H9 (cell line): ENCODE measurements at regions not wholly inside any gene's neighbourhood (a gene's known extent, or its start where the extent isn't known, plus 50 kb on each side); places are given as distances from the start of the nearest gene placed in this dataset.

Experiments used
- DNase-seq: peaks from one replicate; pipeline ENCODE4 v3.0.0-alpha.2; 2017
- H2AFZ ChIP-seq: one replicate; pipeline ENCODE4 v1.6.1; 2013; ENCODE audit warnings: mild to moderate bottlenecking, low read length, control low read depth, moderate library complexity
- H2AK5ac ChIP-seq: 2 replicates; pipeline ENCODE4 v1.6.1; 2013; ENCODE audit warnings: low read length, control low read depth, mixed read lengths; ENCODE audit not compliant: insufficient read length
- H2BK120ac ChIP-seq: one replicate; pipeline ENCODE4 v1.6.1; 2013; ENCODE audit warnings: low read depth, mild to moderate bottlenecking, low read length, control low read depth, inconsistent platforms; ENCODE audit not compliant: poor library complexity, severe bottlenecking
- H2BK12ac ChIP-seq: 2 replicates; pipeline ENCODE4 v1.6.1; 2013; ENCODE audit warnings: low read length, control low read depth, mixed read lengths, low read depth; ENCODE audit not compliant: insufficient read length
- H2BK15ac ChIP-seq: 2 replicates; pipeline ENCODE4 v1.6.1; 2013; ENCODE audit warnings: low read depth, low read length, control low read depth
- H2BK20ac ChIP-seq: one replicate; pipeline ENCODE4 v1.6.1; 2013; ENCODE audit warnings: low read depth, mild to moderate bottlenecking, low read length, control low read depth, inconsistent platforms; ENCODE audit not compliant: poor library complexity, severe bottlenecking
- H2BK5ac ChIP-seq: 2 replicates; pipeline ENCODE4 v1.6.1; 2013; ENCODE audit warnings: low read length, control low read depth, mixed read lengths; ENCODE audit not compliant: insufficient read length
- H3K14ac ChIP-seq: 2 replicates; pipeline ENCODE4 v1.6.1; 2013; ENCODE audit warnings: low read length, control low read depth; ENCODE audit not compliant: insufficient read depth
- H3K18ac ChIP-seq: 2 replicates; pipeline ENCODE4 v1.6.1; 2013; ENCODE audit warnings: low read depth, mild to moderate bottlenecking, mixed read lengths, low read length, control low read depth; ENCODE audit not compliant: insufficient read length
- H3K23ac ChIP-seq: 2 replicates; pipeline ENCODE4 v1.6.1; 2013; ENCODE audit warnings: low read length, control low read depth, mixed read lengths, low read depth; ENCODE audit not compliant: insufficient read length
- H3K23me2 ChIP-seq: 2 replicates; pipeline ENCODE4 v1.6.1; 2013; ENCODE audit warnings: low read depth, mild to moderate bottlenecking, mixed read lengths, low read length, control low read depth; ENCODE audit not compliant: insufficient read length, poor library complexity, severe bottlenecking
- H3K27ac ChIP-seq: 2 replicates; pipeline ENCODE4 v1.5.1; 2013; ENCODE audit warnings: low read length, control low read depth, mixed read lengths, low read depth; ENCODE audit not compliant: insufficient read length
- H3K27me3 ChIP-seq: 2 replicates; pipeline ENCODE4 v1.6.1; 2013; ENCODE audit warnings: low read length, control low read depth, inconsistent platforms; ENCODE audit not compliant: insufficient read depth
- H3K4ac ChIP-seq: 2 replicates; pipeline ENCODE4 v1.6.1; 2013; ENCODE audit warnings: low read depth, mild to moderate bottlenecking, control low read depth, inconsistent platforms, low read length, moderate library complexity
- H3K4me1 ChIP-seq: 2 replicates; pipeline ENCODE4 v1.6.1; 2013; ENCODE audit warnings: low read length, control low read depth, inconsistent platforms; ENCODE audit not compliant: insufficient read depth
- H3K4me2 ChIP-seq: 2 replicates; pipeline ENCODE4 v1.6.1; 2013; ENCODE audit warnings: low read length, control low read depth, mixed read lengths; ENCODE audit not compliant: insufficient read length, insufficient read depth
- H3K56ac ChIP-seq: 2 replicates; pipeline ENCODE4 v1.6.1; 2013; ENCODE audit warnings: low read depth, mild to moderate bottlenecking, mixed read lengths, low read length, control low read depth; ENCODE audit not compliant: insufficient read length
- H3K79me1 ChIP-seq: 2 replicates; pipeline ENCODE4 v1.6.1; 2013; ENCODE audit warnings: low read depth, mild to moderate bottlenecking, moderate library complexity, low read length, control low read depth, inconsistent platforms; ENCODE audit not compliant: insufficient read depth, poor library complexity, severe bottlenecking
- H3K79me2 ChIP-seq: 2 replicates; pipeline ENCODE4 v1.6.1; 2013; ENCODE audit warnings: low read length, control low read depth, inconsistent platforms; ENCODE audit not compliant: insufficient read depth
- H3K9ac ChIP-seq: 2 replicates; pipeline ENCODE4 v1.6.1; 2013; ENCODE audit warnings: low read length, control low read depth, mixed read lengths; ENCODE audit not compliant: insufficient read length; ENCODE audit errors: extremely low read depth
- H3K9me3 ChIP-seq: one replicate; pipeline ENCODE4 v1.6.1; 2013; ENCODE audit warnings: low read depth, low read length, inconsistent platforms; ENCODE audit not compliant: control insufficient read depth
- H3T11ph ChIP-seq: one replicate; pipeline ENCODE4 v1.6.1; 2013; ENCODE audit warnings: mild to moderate bottlenecking, low read length, control low read depth, inconsistent platforms
- H4K20me1 ChIP-seq: one replicate; pipeline ENCODE4 v1.6.1; 2013; ENCODE audit not compliant: control insufficient read depth, insufficient read length, insufficient read depth
- H4K5ac ChIP-seq: 2 replicates; pipeline ENCODE4 v1.6.1; 2013; ENCODE audit warnings: low read depth, mild to moderate bottlenecking, mixed read lengths, low read length, control low read depth; ENCODE audit not compliant: insufficient read length
- H4K8ac ChIP-seq: replicated peaks from 2 replicates; pipeline ENCODE4 v1.6.1; 2013; ENCODE audit warnings: low read length, control low read depth, mixed read lengths, low read depth; ENCODE audit not compliant: insufficient read length
- H4K91ac ChIP-seq: 2 replicates; pipeline ENCODE4 v1.6.1; 2013; ENCODE audit warnings: low read depth, mild to moderate bottlenecking, moderate library complexity, mixed read lengths, low read length, control low read depth; ENCODE audit not compliant: insufficient read length
- H3K27ac Mint-ChIP-seq, 3 experiments: 2 replicates in 2 of 3; 3 replicates in 1 of 3; pipeline ENCODE4 v1.8.0; 2020 to 2021; ENCODE audit warnings: mixed read lengths in 3 of 3, mild to moderate bottlenecking in 1 of 3, moderate library complexity in 1 of 3
- H3K27me3 Mint-ChIP-seq: 2 replicates; pipeline ENCODE4 v1.8.0; 2021; ENCODE audit warnings: low read depth, mild to moderate bottlenecking, moderate library complexity, mixed read lengths
- H3K36me3 Mint-ChIP-seq, 3 experiments: 2 replicates in 2 of 3; 3 replicates in 1 of 3; pipeline ENCODE4 v1.8.0; 2020 to 2021; ENCODE audit warnings: low read depth in 3 of 3, mixed read lengths in 3 of 3; ENCODE audit not compliant: insufficient read depth in 1 of 3
- H3K4me1 Mint-ChIP-seq, 2 experiments: 2 replicates each; pipeline ENCODE4 v1.8.0; 2020; ENCODE audit warnings: mixed read lengths in 2 of 2
- H3K4me3 Mint-ChIP-seq, 2 experiments: 2 replicates in 1 of 2; 3 replicates in 1 of 2; pipeline ENCODE4 v1.8.0; 2020 to 2021; ENCODE audit warnings: mild to moderate bottlenecking in 2 of 2, mixed read lengths in 2 of 2, moderate library complexity in 1 of 2
- H3K9me3 Mint-ChIP-seq, 2 experiments: 2 replicates in 1 of 2; 3 replicates in 1 of 2; pipeline ENCODE4 v1.8.0; 2020; ENCODE audit warnings: mild to moderate bottlenecking in 2 of 2, mixed read lengths in 2 of 2, moderate library complexity in 1 of 2
- WGBS: extraction: QIAGEN DNeasy Blood & Tissue Kit; methylation state at CpG from one replicate; pipeline ENCODE4 v1.1.7; 2013; ENCODE audit warnings: missing lambda C conversion rate, low lambda C conversion rate, mixed read lengths; ENCODE audit not compliant: insufficient read length; ENCODE audit errors: extremely low coverage; 5-methylcytosine and 5-hydroxymethylcytosine counted together
- TF ChIP-seq, protein P1 (sequence below): fragments of 200-600 bp; sonication (generic); conservative IDR thresholded peaks from 3 replicates; pipeline ENCODE4 v1.8.0; 2021; ENCODE audit warnings: antibody characterized with exemption, mild to moderate bottlenecking

DNA sequence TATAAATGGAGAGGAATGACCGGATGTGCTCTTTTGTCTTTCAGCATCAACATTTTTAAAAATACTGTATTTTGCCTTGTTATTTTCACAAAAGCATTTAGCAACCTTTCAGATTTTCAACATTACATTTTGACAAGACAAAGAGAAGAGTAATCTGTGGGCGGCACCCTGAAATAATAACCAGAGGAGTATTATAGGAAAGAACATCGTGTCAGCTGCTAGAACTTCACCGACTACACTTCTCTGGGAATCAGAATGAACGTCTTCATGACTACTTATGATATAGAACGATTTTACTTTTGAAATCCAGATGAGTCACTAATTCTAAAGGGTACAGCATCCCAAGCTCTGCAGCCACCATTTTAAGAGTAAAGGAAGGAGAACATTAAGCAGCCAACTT lies 531.5 kb upstream of the FRG1 start:
- WGBS, result no CpG with 5 or more reads among the region's 6 CpGs

More for the DNA sequence above, 531.5 kb upstream of the FRG1 start:
- no peak overlapping the region for H3T11ph ChIP-seq
- no peak overlapping the region for H3K27ac ChIP-seq
- no peaks in the 10 kb centered on the region for H3K79me1 ChIP-seq
- H2BK20ac ChIP-seq, result no peak overlapping the region
- H3K14ac ChIP-seq, result no peak overlapping the region
- no peak overlapping the region for H2BK12ac ChIP-seq
- Mint-ChIP-seq H3K36me3 (peaks cover 0 to 4% (median 2%) of the 10 kb centered on the region in 3 experiments; a peak in 4 of 7 replicates), H3K27me3 (no peaks in the 10 kb centered on the region; the same call in 1 of the 2 replicates), H3K4me1 (no peaks in the 10 kb centered on the region), H3K4me3 (no peak overlapping the region), H3K27ac (no peak overlapping the region), H3K9me3 (peaks cover 65 to 91% of the 10 kb centered on the region in 2 experiments)
- no peak overlapping the region for H4K5ac ChIP-seq
- TF ChIP-seq, protein P1, sequence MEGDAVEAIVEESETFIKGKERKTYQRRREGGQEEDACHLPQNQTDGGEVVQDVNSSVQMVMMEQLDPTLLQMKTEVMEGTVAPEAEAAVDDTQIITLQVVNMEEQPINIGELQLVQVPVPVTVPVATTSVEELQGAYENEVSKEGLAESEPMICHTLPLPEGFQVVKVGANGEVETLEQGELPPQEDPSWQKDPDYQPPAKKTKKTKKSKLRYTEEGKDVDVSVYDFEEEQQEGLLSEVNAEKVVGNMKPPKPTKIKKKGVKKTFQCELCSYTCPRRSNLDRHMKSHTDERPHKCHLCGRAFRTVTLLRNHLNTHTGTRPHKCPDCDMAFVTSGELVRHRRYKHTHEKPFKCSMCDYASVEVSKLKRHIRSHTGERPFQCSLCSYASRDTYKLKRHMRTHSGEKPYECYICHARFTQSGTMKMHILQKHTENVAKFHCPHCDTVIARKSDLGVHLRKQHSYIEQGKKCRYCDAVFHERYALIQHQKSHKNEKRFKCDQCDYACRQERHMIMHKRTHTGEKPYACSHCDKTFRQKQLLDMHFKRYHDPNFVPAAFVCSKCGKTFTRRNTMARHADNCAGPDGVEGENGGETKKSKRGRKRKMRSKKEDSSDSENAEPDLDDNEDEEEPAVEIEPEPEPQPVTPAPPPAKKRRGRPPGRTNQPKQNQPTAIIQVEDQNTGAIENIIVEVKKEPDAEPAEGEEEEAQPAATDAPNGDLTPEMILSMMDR, result no peak
- no peak overlapping the region for H2BK15ac ChIP-seq
- H2BK5ac ChIP-seq, result no peak overlapping the region
- H3K23me2 ChIP-seq, result no peaks in the 10 kb centered on the region
- H2AFZ ChIP-seq, result no peak overlapping the region
- no peak overlapping the region for H3K18ac ChIP-seq
- DNase-seq, result no peak
- H3K4me1 ChIP-seq, result no peaks in the 10 kb centered on the region
- H4K8ac ChIP-seq, result no peak overlapping the region
- no peak overlapping the region for H3K56ac ChIP-seq
- no peak overlapping the region for H4K91ac ChIP-seq
- no peaks in the 10 kb centered on the region for H4K20me1 ChIP-seq
- H3K4me2 ChIP-seq, result no peak overlapping the region
- H3K4ac ChIP-seq, result no peak overlapping the region
- no peak overlapping the region for H2BK120ac ChIP-seq
- H3K79me2 ChIP-seq, result no peaks in the 10 kb centered on the region
- H3K9ac ChIP-seq, result no peak overlapping the region
- peaks cover 9% of the 10 kb centered on the region for H3K9me3 ChIP-seq
- no peak overlapping the region for H2AK5ac ChIP-seq
- no peaks in the 10 kb centered on the region for H3K27me3 ChIP-seq
- no peak overlapping the region for H3K23ac ChIP-seq
